ENCODE measurements at regions not wholly inside any gene's neighbourhood (a gene's known extent, or its start where the extent isn't known, plus 50 kb on each side); places are given as distances from the start of the nearest gene placed in this dataset.
"Not testable (repeated sequence)": the region's sequence is repeated elsewhere in the genome, so short reads cannot be mapped to it uniquely, and the experiment has no call there.

DNA sequence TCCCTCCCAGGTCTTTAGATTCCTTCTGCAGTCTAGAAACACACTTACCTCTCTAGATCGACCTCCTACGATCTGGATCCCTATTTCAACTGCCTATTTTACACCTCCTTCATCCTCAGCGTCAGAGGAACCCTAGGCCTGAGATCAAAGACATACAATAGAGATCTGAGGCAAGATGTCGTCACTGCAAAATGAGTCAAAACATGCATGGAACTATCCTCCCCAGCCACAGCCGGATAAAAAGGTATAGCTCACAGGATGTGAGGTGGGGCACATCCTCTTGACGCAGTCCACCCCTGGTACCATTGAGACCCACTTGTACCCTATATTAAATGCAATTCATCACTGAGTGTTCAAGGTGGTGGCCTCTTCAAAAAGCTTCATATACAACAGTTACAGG lies 63.7 kb upstream of the DNAJC10 start:
- Mint-ChIP-seq H3K36me3 (ENCODE audit: unreplicated experiment) (no peaks in the 10 kb centered on the region), H3K27me3 (ENCODE audit: unreplicated experiment) (no peaks in the 10 kb centered on the region), H3K27ac (ENCODE audit: unreplicated experiment) (no peak overlapping the region), H3K4me1 (ENCODE audit: low read depth, unreplicated experiment) (no peaks in the 10 kb centered on the region), H3K9me3 (ENCODE audit: unreplicated experiment) (no peaks in the 10 kb centered on the region), H3K4me3 (ENCODE audit: unreplicated experiment) (no peak overlapping the region)
- TF ChIP-seq, protein P1, sequence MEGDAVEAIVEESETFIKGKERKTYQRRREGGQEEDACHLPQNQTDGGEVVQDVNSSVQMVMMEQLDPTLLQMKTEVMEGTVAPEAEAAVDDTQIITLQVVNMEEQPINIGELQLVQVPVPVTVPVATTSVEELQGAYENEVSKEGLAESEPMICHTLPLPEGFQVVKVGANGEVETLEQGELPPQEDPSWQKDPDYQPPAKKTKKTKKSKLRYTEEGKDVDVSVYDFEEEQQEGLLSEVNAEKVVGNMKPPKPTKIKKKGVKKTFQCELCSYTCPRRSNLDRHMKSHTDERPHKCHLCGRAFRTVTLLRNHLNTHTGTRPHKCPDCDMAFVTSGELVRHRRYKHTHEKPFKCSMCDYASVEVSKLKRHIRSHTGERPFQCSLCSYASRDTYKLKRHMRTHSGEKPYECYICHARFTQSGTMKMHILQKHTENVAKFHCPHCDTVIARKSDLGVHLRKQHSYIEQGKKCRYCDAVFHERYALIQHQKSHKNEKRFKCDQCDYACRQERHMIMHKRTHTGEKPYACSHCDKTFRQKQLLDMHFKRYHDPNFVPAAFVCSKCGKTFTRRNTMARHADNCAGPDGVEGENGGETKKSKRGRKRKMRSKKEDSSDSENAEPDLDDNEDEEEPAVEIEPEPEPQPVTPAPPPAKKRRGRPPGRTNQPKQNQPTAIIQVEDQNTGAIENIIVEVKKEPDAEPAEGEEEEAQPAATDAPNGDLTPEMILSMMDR (IDR thresholded peaks at IDR 0.05; ENCODE audit: partially characterized antibody, unreplicated experiment), result no peak
- DNase-seq, result no peak

DNA sequence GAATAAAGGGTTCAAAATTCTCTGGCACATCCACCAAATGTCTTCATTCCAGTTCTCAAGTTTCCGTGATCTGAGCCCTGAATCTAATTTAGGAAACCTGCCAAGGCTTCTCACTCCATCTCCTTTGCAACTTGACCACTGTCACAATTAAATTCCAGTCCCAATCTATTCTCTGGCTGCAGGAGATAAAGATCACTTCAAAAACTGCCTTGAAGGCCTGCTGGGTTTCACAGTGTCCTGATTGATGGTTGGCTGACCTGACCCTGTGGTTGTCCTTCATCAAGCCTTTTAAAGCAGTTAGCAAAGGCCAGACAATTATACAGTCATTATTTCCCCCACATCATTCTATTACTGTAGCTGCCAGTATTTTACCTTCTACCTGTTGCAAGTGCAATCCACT lies 60.3 kb upstream of the DNAJC10 start:
- DNase-seq, result no peak

DNA sequence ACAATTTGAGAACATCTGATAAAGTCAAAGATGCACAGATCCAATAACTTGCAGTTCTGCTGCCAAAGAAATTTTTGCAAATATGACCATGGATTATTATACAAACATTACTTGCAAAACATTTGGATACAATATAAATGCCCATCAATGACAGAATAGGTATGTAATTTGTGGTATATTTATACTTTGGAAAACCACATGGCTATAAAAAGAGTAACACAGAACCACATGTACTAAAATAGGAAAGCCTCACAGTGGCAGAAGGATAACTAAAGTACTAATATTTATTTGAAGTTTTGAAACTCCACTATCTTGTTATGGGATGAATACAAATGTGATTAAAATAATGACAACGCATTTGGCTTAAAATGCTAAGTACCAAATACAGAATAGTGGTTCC lies 51.8 kb upstream of the DNAJC10 start:
- TF ChIP-seq, protein P1 (IDR thresholded peaks at IDR 0.05; ENCODE audit: partially characterized antibody, unreplicated experiment), result no peak
- Mint-ChIP-seq H3K9me3 (ENCODE audit: unreplicated experiment) (no peaks in the 10 kb centered on the region), H3K36me3 (ENCODE audit: unreplicated experiment) (no peaks in the 10 kb centered on the region), H3K27me3 (ENCODE audit: unreplicated experiment) (peaks cover 2% of the 10 kb centered on the region), H3K4me3 (ENCODE audit: unreplicated experiment) (no peak overlapping the region), H3K27ac (ENCODE audit: unreplicated experiment) (no peak overlapping the region), H3K4me1 (ENCODE audit: low read depth, unreplicated experiment) (no peaks in the 10 kb centered on the region)
- no peak for DNase-seq

More for the DNA sequence above, 60.3 kb upstream of the DNAJC10 start:
- Mint-ChIP-seq H3K4me3 (ENCODE audit: unreplicated experiment) (no peak overlapping the region), H3K27ac (ENCODE audit: unreplicated experiment) (no peak overlapping the region), H3K9me3 (ENCODE audit: unreplicated experiment) (no peaks in the 10 kb centered on the region), H3K27me3 (ENCODE audit: unreplicated experiment) (no peaks in the 10 kb centered on the region), H3K4me1 (ENCODE audit: low read depth, unreplicated experiment) (no peaks in the 10 kb centered on the region), H3K36me3 (ENCODE audit: unreplicated experiment) (no peaks in the 10 kb centered on the region)
- TF ChIP-seq, protein P1 (IDR thresholded peaks at IDR 0.05; ENCODE audit: partially characterized antibody, unreplicated experiment), result no peak

DNA sequence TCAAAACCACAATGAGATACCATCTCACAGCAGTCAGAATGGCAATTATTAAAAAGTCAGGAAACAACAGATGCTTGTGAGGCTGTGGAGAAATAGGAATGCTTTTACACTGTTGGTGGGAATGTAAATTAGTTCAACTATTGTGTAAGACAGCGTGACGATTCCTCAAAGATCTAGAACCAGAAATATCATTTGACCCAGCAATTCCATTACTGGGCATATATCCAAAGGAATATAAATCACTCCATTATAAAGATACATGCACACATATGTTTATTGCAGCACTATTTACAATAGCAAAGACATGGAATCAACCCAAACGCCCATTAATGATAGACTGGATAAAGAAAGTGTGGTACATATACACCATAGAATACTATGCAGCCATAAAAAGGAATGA lies 50.6 kb upstream of the DNAJC10 start:
- H3K9me3 Mint-ChIP-seq (ENCODE audit: unreplicated experiment); H3K4me3 Mint-ChIP-seq (ENCODE audit: unreplicated experiment); H3K27me3 Mint-ChIP-seq (ENCODE audit: unreplicated experiment); H3K27ac Mint-ChIP-seq (ENCODE audit: unreplicated experiment); H3K4me1 Mint-ChIP-seq (ENCODE audit: low read depth, unreplicated experiment); DNase-seq; H3K36me3 Mint-ChIP-seq (ENCODE audit: unreplicated experiment): not testable (repeated sequence)
